ENCODE measurements at regions not wholly inside any gene's neighbourhood (a gene's known extent, or its start where the extent isn't known, plus 50 kb on each side); places are given as distances from the start of the nearest gene placed in this dataset.

GRCh38 chr9:21605489-21605931, 123.4 kb upstream of the IFNE start:
- Histone ChIP-seq H3K36me3 (no peaks in the 10 kb centered on the region), H3K27me3 (peaks cover 9% of the 10 kb centered on the region), H3K4me1 (no peaks in the 10 kb centered on the region), H3K27ac (no peak overlapping the region), H3K4me3 (no peak overlapping the region), H3K9me3 (no peaks in the 10 kb centered on the region)
- no peak for ATAC-seq
- WGBS, 2 donors (ENCODE audit: low coverage in 1 of 2), result 37 to 62% methylated on average over 3 to 4 of the region's 4 CpGs
- TF ChIP-seq POLR2AphosphoS5 (IDR thresholded peaks at IDR 0.05) (no peak), EP300 (IDR thresholded peaks at IDR 0.05) (no peak), POLR2A (IDR thresholded peaks at IDR 0.05) (no peak), CTCF (IDR thresholded peaks at IDR 0.05) (no peak)

GRCh38 chr9:21607576-21607975, 125.5 kb upstream of the IFNE start:
- Histone ChIP-seq H3K4me3 (no peak overlapping the region), H3K27me3 (peaks cover 5% of the 10 kb centered on the region), H3K4me1 (no peaks in the 10 kb centered on the region), H3K27ac (no peak overlapping the region), H3K9me3 (no peaks in the 10 kb centered on the region), H3K36me3 (no peaks in the 10 kb centered on the region)
- ATAC-seq, result no peak
- WGBS, 2 donors (ENCODE audit: low coverage in 1 of 2), result 50 to 71% methylated on average over 1 to 2 of the region's 2 CpGs
- TF ChIP-seq POLR2AphosphoS5 (IDR thresholded peaks at IDR 0.05), result no peak
- no peak for TF ChIP-seq POLR2A (IDR thresholded peaks at IDR 0.05)
- TF ChIP-seq CTCF (IDR thresholded peaks at IDR 0.05), result no peak
- TF ChIP-seq EP300 (IDR thresholded peaks at IDR 0.05), result no peak

GRCh38 chr9:21608200-21608599, 126.1 kb upstream of the IFNE start:
- H3K9me3 ChIP-seq, result no peaks in the 10 kb centered on the region
- H3K27ac ChIP-seq, result no peak overlapping the region
- peaks cover 5% of the 10 kb centered on the region for H3K27me3 ChIP-seq
- WGBS, 2 donors (ENCODE audit: low coverage in 1 of 2), result 74 to 77% methylated on average over 5 of the region's 5 CpGs
- no peak overlapping the region for H3K4me3 ChIP-seq
- H3K36me3 ChIP-seq, result no peaks in the 10 kb centered on the region
- no peak for ATAC-seq
- no peaks in the 10 kb centered on the region for H3K4me1 ChIP-seq
- TF ChIP-seq POLR2AphosphoS5 (IDR thresholded peaks at IDR 0.05) (no peak), EP300 (IDR thresholded peaks at IDR 0.05) (no peak), CTCF (IDR thresholded peaks at IDR 0.05) (no peak), POLR2A (IDR thresholded peaks at IDR 0.05) (no peak)

- no peak for TF ChIP-seq EP300 (IDR thresholded peaks at IDR 0.05)
- no peak for TF ChIP-seq CTCF (IDR thresholded peaks at IDR 0.05)
- no peak for TF ChIP-seq POLR2A (IDR thresholded peaks at IDR 0.05)
- TF ChIP-seq POLR2AphosphoS5 (IDR thresholded peaks at IDR 0.05), result no peak
- H3K36me3 ChIP-seq, result no peaks in the 10 kb centered on the region
- no peaks in the 10 kb centered on the region for H3K9me3 ChIP-seq
- H3K27ac ChIP-seq, result no peak overlapping the region
- WGBS, 2 donors (ENCODE audit: low coverage in 1 of 2), result 10 to 77% methylated on average over 1 of the region's 1 CpG
- ATAC-seq, result no peak
- H3K4me3 ChIP-seq, result no peak overlapping the region
- no peaks in the 10 kb centered on the region for H3K4me1 ChIP-seq
- peaks cover 3% of the 10 kb centered on the region for H3K27me3 ChIP-seq
Measured at GRCh38 chr9:21609506-21609905, 127.4 kb upstream of the IFNE start.

- TF ChIP-seq CTCF (IDR thresholded peaks at IDR 0.05), result no peak
- no peak for TF ChIP-seq POLR2A (IDR thresholded peaks at IDR 0.05)
- TF ChIP-seq EP300 (IDR thresholded peaks at IDR 0.05), result no peak
- no peak for TF ChIP-seq POLR2AphosphoS5 (IDR thresholded peaks at IDR 0.05)
- Histone ChIP-seq H3K27me3 (peaks cover 4% of the 10 kb centered on the region), H3K27ac (no peak overlapping the region), H3K9me3 (no peaks in the 10 kb centered on the region), H3K4me1 (no peaks in the 10 kb centered on the region), H3K4me3 (no peak overlapping the region), H3K36me3 (no peaks in the 10 kb centered on the region)
- no peak for ATAC-seq
- WGBS, 2 donors (ENCODE audit: low coverage in 1 of 2), result 64 to 71% methylated on average over 1 of the region's 1 CpG
Measured at GRCh38 chr9:21611891-21612290, 129.8 kb upstream of the IFNE start.

Measured in gastroesophageal sphincter (tissue), 4 donors.